KMS-11 (cell line): ENCODE measurements at regions not wholly inside any gene's neighbourhood (a gene's known extent, or its start where the extent isn't known, plus 50 kb on each side); places are given as distances from the start of the nearest gene placed in this dataset.

Experiments used
- H2AFZ ChIP-seq: fragments of 200-600 bp; sonication (generic); 2 replicates; pipeline ENCODE4 v1.6.1; 2016; ENCODE audit warnings: antibody characterized with exemption, mixed run types, low read depth
- H3K27ac ChIP-seq: fragments of 200-600 bp; sonication (generic); 2 replicates; pipeline ENCODE4 v1.6.1; 2016; ENCODE audit warnings: mild to moderate bottlenecking, mixed run types
- H3K27me3 ChIP-seq: fragments of 200-600 bp; sonication (generic); 2 replicates; pipeline ENCODE4 v1.6.1; 2017; ENCODE audit warnings: mild to moderate bottlenecking, low read depth, mixed run types, moderate library complexity; ENCODE audit not compliant: insufficient read depth
- H3K36me3 ChIP-seq: fragments of 200-600 bp; sonication (generic); 2 replicates; pipeline ENCODE4 v1.6.1; 2017; ENCODE audit warnings: mild to moderate bottlenecking, mixed run types; ENCODE audit not compliant: insufficient read depth
- H3K4me1 ChIP-seq: fragments of 200-600 bp; sonication (generic); 2 replicates; pipeline ENCODE4 v1.6.1; 2016; ENCODE audit warnings: mild to moderate bottlenecking, low read depth, mixed run types; ENCODE audit not compliant: poor library complexity, severe bottlenecking
- H3K4me2 ChIP-seq: fragments of 200-600 bp; sonication (generic); 2 replicates; pipeline ENCODE4 v1.7.0; 2016; ENCODE audit warnings: mild to moderate bottlenecking, mixed run types
- H3K4me3 ChIP-seq: fragments of 200-600 bp; sonication (generic); IDR thresholded peaks from 2 replicates; pipeline ENCODE4 v1.6.1; 2017; ENCODE audit warnings: low read depth, low read length, mixed read lengths; ENCODE audit not compliant: insufficient read depth
- H3K79me2 ChIP-seq: fragments of 200-600 bp; sonication (generic); 2 replicates; pipeline ENCODE4 v1.6.1; 2016; ENCODE audit warnings: low read depth, mixed run types; ENCODE audit not compliant: insufficient read depth
- H3K9ac ChIP-seq: fragments of 200-600 bp; sonication (generic); 2 replicates; pipeline ENCODE4 v1.6.1; 2016; ENCODE audit warnings: mild to moderate bottlenecking, mixed run types
- H4K20me1 ChIP-seq: fragments of 200-600 bp; sonication (generic); 2 replicates; pipeline ENCODE4 v1.6.1; 2016; ENCODE audit warnings: mild to moderate bottlenecking, mixed run types; ENCODE audit not compliant: insufficient read depth
- CTCF ChIP-seq: fragments of 200-600 bp; sonication (generic); conservative IDR thresholded peaks from 2 replicates; pipeline ENCODE4 v1.6.1; 2017; ENCODE audit warnings: low read depth, mild to moderate bottlenecking, antibody characterized with exemption, low read length, moderate library complexity, mixed read lengths

GRCh38 chr12:126869644-126870043 lies 1397.3 kb upstream of the TMEM132C start:
- H3K9ac ChIP-seq: no peak overlapping the region
- H3K4me2 ChIP-seq: no peak overlapping the region
- H2AFZ ChIP-seq: no peak overlapping the region

GRCh38 chr12:126873701-126874100 lies 1393.3 kb upstream of the TMEM132C start:
- Histone ChIP-seq H3K4me1 (no peaks in the 10 kb centered on the region), H3K9ac (no peak overlapping the region), H3K27me3 (no peaks in the 10 kb centered on the region), H3K27ac (no peak overlapping the region), H3K79me2 (no peaks in the 10 kb centered on the region), H3K36me3 (no peaks in the 10 kb centered on the region), H2AFZ (no peak overlapping the region), H4K20me1 (no peaks in the 10 kb centered on the region), H3K4me3 (no peak overlapping the region), H3K4me2 (no peak overlapping the region)
- no peak for TF ChIP-seq CTCF

More at GRCh38 chr12:126869644-126870043, 1397.3 kb upstream of the TMEM132C start:
- Histone ChIP-seq H4K20me1 (no peaks in the 10 kb centered on the region), H3K4me1 (no peaks in the 10 kb centered on the region), H3K36me3 (no peaks in the 10 kb centered on the region), H3K27me3 (no peaks in the 10 kb centered on the region), H3K79me2 (no peaks in the 10 kb centered on the region), H3K27ac (no peak overlapping the region), H3K4me3 (no peak overlapping the region)
- TF ChIP-seq CTCF: no peak

- Histone ChIP-seq H3K4me3 (no peak overlapping the region), H4K20me1 (no peaks in the 10 kb centered on the region), H3K79me2 (no peaks in the 10 kb centered on the region), H3K36me3 (no peaks in the 10 kb centered on the region), H3K27ac (no peak overlapping the region), H3K4me2 (no peak overlapping the region), H2AFZ (0 out of 2 replicates have a peak overlapping the region, but pooled peaks have one; percentile 30), H3K9ac (no peak overlapping the region), H3K4me1 (no peaks in the 10 kb centered on the region), H3K27me3 (no peaks in the 10 kb centered on the region)
- TF ChIP-seq CTCF: peak; percentile 67
Measured at GRCh38 chr12:126874427-126875026, 1392.4 kb upstream of the TMEM132C start.

- H3K36me3 ChIP-seq: no peaks in the 10 kb centered on the region
- no peak overlapping the region for H3K27ac ChIP-seq
- no peak overlapping the region for H2AFZ ChIP-seq
- no peak overlapping the region for H3K4me2 ChIP-seq
- no peak overlapping the region for H3K4me3 ChIP-seq
- H3K79me2 ChIP-seq: no peaks in the 10 kb centered on the region
- no peaks in the 10 kb centered on the region for H4K20me1 ChIP-seq
- no peaks in the 10 kb centered on the region for H3K4me1 ChIP-seq
- no peak overlapping the region for H3K9ac ChIP-seq
- H3K27me3 ChIP-seq: no peaks in the 10 kb centered on the region
- no peak for TF ChIP-seq CTCF
Measured at GRCh38 chr12:126879842-126880241, 1387.1 kb upstream of the TMEM132C start.
